DMS153 (cell line): ENCODE measurements at regions not wholly inside any gene's neighbourhood (a gene's known extent, or its start where the extent isn't known, plus 50 kb on each side); places are given as distances from the start of the nearest gene placed in this dataset.

ENCODE experiments used
- DNase-seq: peaks from one replicate; lab custom pipeline; 2025; lab: John Stamatoyannopoulos, UW

DNA sequence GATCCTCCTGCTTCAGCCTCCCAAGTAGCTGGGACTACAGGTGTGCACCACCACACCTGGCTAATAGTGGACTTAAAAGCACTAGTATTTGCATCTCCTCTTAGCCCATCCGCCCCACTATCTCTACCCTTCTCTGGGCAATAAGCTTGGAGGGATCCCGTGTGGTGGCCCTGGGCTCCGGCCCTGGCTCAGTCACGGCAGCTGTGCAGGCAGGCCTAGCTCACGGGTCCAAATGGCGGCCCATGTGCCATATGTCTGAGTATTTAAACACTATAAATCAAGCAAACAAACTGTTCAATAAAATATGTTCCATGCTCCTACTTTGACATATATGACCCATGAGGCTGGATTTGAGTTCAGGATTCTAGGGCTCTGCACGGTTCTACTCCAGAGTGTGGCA lies 118.4 kb downstream of the BANF2 start:
- DNase-seq: no peak

DNA sequence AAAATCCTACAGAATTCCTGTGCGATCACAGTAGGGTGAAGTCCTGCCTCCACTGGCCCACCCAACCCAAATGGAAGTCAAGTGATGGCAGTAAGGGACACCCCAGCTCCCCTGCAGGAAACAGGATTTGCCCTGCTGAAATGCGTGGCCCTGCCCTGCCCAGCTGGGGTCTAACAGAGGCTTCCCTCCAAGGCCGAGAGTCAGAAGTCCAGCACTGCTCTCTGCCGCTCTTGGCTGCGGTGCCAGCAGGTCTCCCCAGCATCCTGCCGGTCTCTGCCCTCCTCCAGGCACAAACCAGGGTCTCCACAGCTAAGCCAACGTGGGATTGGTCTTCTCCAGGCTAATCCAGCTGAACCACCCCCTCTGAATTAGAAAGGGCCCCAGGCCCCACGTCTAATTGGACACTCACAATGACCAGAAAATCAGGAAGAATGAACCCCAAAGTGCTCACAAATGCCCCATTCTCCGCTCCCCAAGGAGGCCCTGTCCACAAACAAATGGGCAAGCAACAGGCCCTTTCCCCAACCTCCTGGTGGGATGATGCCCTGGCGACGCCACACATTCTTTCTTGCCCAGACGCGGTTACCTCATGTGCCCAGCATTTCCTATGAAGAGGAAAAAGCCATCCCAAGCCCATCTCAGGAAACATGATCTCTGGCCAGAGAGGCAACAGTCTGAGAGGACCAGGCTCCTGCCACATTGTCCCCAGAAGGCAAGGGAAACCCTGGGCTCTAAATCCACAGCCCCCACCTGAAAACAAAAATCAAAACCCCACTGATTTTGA lies 117.2 kb downstream of the BANF2 start:
- DNase-seq: no peak

DNA sequence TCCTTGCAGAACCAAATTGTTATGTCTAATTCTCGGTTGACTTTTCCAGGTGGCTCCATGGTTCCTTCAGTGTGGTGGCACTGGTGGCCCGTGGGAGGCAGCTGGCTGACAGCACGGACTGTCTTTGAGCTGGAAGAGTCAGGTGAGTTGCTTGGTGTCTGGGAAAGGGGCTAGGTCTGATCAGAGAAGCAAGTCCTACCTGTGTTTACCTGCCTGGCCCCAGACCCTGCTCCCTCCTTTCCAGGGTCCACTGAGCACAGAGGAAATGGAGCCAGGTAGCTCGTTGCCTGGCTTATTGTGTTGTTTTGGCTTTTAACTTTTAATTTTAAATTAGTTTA lies 111.8 kb downstream of the BANF2 start:
- no peak for DNase-seq

DNA sequence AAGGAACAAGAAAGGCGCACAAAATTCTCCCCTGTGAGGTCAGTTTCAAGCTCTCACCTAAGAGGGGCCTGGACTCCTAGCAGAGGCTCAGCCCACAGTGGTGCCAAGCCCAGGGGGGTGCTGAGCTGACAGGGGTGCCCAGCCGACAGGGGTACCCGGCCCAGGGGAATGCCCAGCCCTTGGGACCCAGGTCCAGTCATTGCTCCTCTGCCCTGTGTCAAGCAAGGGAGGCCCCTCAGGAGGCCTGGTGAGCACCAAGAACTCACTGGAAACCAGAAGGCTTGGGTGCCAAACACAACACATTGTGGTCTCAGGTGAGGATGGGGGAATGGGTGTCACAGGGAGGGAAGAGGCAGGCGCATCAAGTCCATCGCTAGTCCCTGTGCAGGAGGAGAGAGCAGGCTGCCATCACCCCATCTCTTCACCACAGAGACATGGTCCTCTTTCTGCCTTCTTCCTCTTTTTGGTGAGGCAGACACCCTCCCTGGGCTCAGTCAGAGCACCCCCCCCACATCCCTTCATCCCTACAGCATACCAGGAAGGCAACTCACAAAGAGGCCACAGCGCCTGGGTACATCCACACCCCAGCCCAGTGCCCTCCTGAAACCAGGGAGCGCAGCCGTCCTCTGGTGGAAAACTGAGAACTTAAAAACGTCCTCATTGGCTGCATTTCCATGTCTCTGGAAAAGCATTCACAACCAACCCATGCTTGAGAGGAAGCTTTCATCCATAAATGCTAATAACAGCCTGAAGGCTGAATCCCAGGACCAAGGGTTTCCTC lies 111.3 kb downstream of the BANF2 start:
- DNase-seq: no peak

DNA sequence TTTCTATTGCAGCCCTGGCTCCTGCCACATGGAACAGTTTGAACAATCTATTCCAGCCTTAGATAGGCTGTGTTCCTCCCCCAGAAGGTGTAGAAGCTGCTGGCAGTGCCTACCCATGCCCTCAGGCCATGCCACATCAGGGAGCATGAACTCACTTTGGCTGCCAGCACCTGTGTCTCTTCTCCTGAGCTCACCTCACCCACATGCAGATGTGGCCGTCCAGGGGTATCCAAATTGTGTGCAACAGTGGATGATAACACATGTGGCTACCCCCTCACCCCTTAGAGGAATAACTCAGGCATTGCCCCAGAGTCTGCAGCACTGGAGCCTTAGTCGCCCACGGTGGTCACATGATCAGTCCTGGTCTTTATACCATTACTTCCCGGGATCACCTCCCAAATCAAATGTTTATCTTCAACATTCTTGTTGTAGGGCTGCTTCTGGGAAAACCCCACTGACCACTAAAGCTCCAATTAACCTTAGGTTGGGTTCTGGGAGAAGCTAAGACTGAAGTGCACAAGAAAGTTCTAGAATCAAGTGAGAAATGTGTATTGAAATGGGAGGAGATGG lies 110.4 kb downstream of the BANF2 start:
- DNase-seq: no peak

DNA sequence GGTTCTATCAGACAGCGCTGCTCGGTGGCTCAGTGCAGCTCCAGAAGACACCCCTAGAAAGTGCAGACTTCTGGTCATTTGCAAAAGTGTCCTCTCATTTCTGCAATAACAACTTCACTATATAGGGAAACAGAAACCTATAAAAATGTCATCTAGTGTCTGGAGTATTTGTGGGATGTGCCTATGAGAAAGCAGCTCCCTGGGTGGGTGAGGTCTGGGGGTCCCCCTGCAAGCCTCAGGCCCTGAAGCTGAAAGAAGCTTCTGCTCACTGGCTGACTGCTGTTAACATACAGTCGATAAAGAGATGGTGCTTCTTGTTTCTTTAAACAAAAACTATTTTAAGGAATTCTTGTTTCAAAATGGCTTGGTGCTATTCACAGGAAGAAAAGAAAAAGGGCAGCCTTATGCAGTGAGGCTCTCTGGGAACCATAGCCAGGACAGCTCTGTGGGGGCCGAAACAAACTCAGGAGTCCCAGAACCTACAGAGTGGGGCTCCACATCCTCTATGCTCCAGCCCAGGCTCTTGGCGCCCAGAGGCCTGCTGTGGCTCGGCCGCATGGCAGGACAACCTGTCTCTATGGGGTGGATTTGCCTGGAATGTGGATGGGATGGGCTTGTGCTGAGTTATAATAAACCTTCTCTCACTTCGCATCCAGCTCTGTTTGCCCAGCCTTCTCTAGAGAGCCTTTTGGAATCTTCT lies 109.7 kb downstream of the BANF2 start:
- DNase-seq: no peak

DNA sequence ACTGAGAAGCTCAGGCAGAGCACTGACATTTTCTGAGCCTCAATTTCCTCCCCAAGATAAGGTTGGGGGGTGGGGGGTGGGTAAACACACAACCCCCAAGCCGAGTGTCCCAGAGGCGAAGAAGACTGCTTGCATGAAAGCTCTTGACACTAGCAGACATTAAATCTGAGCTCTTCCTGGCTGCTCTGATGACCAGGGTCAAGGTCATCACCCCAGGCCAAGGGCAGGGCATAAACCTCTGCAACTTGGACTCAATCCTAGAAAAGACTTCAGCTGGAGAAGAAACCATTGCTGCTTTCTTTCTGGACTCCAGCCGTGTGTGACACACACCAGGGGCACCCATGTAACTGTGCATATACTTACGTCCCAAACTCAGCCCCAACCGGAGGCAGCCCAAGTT lies 109.0 kb downstream of the BANF2 start:
- no peak for DNase-seq

DNA sequence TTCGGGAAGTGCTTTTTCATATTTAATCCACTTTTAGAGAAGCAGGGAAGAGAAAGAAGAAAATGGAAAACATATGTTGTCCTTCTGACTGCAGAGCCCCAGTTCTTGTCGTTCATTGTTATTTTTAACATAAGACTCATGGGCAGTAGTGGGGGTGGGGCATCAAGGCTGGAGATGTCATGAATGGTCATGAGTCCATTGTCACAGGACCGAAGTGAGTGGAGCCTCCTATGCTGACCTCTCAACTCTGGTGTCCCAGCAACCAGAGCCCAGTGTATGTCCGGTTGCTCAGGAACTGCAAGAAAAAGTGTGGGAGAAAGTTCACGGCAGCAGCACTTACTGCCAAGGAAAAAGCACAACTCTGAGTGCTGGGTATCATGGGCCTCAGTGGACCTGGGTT lies 108.6 kb downstream of the BANF2 start:
- DNase-seq: no peak

DNA sequence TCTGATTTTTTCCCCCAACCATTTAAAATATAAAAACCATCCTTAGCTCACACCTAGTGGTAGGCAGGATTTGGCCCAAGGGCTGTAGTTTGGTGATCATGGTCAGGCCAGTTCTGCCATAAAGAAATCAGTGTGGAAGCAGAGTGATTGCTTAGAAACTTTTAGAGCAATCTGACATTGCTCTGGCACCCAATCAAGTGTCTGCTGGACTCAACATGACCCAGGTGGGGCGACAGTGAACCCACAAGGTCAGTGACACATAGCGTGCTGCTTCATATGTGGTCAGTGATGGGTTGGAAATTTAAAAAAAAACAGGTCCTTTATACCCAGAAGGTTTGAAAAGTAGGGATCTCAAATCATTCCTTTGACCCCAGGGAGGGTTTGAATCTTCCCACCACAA lies 107.9 kb downstream of the BANF2 start:
- no peak for DNase-seq

DNA sequence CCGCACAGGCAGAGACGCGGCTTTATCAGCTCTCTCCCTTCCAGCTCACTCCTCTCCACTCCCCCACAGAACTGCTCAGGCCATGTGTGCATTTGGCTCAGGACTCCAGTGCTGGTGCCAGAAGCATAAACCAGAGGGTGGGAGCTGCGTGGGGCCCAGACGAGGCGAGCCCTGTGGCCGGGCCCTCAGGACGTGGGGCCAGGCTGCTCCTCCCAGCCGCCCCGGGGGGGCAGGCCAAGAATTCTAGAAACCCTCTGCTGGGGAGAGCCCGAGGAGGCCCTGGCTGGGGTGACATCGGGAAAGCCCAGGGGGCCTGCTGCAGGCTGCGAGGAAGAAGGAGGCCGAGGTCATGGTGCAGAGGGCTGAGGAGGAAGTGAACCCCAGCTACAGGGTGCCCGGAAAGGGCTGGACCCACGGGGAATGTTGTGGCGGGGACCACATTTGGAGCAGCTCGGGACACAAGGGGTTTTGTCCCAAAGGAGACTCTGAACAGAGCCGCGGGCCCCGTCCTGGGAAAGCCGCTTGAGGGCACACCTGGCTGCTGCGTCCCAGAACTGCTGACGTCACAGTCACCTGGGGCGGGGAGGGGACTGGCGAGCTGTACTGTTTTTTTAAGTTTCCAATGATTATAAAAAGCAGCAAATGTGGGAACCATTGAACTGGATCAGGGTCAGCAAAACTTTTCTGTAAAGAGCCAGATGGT lies 107.1 kb downstream of the BANF2 start:
- DNase-seq: no peak

DNA sequence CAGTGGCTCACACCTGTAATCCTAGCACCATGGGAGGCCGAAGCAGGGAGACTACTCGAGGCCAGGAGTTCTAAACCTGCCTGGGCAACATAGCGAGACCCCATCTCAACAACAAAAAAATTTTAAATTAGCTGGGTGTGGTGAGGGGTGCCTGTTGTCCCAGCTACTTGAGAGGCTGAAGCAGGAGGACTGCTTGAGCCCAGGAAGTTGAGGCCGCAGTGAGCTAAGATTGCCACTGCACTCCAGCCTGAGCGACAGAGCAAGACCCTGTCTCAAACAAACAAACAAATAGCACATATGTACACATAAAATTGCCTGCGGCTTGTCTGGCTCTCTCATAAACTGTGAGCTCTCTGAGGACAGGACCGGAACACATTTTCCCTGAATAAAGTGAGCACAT lies 106.3 kb downstream of the BANF2 start:
- DNase-seq: no peak

DNA sequence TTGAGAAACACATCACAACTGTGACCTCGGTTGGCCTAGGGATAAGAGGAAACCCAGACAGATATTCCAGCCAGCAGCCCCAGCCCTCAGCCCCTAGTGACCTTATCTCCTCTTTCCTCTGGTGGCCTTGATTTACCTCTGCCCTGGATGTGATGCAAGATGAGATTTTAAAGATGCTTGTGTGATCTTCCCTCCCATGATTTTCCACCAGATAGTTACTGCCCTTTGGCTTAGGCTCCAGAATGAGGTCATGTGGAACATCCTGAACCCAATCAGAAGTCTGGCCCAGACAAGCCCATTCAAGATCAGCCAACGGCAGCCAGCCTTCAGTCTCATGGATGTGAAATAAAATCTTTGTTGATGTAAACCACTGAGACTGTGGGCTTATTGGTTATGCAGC lies 104.0 kb downstream of the BANF2 start:
- DNase-seq: no peak

DNA sequence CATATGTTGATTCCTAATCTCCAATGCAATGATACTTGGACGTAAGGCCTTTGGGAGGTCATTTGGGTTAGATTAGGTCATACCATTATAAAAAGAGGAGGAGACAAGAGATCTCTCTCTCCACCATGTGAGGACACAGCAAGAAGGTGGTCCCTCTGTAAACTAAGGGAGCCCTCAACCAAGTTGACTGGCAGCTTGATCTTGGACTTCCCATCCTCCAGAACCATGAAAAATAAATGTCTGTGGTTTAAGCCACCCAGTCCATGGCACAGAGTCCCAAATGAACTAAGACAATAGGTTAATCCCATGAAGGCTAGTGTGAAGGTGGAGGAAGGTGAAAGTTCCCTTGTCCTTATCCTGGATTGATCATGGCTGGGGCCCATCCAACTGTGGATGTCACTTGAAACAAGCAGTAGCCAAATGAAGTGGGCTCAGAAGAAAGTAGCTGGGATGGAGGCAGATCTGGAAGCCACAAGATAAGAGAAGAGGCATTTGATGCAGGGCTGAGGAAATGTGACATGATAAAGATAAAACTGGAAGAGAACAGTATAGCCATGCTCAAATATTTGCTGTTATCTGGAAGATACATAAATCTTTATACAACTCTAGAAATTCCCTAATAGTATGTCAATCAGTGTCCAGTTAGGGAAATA lies 99.9 kb downstream of the BANF2 start:
- no peak for DNase-seq

DNA sequence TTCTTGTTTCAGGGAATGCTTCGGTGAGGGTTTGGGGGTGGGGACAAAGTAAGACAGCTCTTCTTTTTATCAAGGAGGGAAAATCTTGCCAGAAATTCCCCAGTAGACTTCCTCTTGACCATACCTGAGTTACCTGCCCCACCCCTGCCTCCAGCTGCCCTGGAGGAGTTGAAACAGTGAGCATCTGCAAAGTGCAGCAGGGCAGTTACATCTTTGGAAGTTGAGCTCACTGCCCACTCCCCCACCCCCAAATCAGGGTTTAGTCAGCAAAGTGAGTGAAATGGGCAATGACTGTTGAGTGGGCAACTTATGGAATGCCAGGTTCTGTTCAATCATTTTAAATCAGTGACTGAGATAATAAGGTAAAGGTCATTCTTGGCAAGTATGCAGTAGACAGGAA lies 98.8 kb downstream of the BANF2 start:
- DNase-seq: no peak

DNA sequence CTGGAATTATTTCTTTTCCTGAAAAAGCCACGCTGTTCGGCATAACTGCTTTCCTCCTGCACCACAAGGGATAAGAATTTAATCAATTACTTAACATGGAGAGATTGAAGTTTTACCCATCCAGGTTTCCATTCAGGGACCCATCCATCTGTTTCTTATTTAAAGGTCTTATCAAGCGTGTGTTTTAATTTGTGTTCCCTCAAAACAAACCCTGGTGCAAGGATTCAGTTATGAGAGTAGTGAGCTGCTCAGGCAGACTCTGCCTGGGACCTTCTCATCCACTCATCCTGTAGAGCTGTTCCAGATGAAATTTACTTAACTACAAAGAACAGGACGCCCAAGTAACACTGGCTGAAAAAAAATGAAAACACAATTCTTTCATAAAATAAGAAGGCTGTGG lies 97.8 kb downstream of the BANF2 start:
- DNase-seq: no peak

DNA sequence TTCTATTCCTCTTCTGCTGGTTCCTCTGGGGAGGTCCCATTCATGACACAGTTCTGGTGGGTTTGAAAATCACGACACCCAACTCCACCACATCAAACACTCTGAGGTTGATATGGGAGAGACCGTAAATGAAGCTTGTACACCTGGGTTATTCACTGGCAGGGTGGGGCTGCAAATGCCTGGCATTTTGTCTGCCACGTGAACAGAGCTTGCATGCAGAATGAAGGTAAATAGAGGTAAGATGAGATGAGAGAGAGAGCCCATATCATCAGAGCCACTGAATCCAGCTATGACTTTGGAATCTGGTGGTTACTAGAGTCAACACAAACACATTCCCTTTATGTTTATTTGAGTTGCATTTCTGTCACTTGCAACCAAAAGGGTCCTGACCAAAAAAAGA lies 97.4 kb downstream of the BANF2 start:
- no peak for DNase-seq

DNA sequence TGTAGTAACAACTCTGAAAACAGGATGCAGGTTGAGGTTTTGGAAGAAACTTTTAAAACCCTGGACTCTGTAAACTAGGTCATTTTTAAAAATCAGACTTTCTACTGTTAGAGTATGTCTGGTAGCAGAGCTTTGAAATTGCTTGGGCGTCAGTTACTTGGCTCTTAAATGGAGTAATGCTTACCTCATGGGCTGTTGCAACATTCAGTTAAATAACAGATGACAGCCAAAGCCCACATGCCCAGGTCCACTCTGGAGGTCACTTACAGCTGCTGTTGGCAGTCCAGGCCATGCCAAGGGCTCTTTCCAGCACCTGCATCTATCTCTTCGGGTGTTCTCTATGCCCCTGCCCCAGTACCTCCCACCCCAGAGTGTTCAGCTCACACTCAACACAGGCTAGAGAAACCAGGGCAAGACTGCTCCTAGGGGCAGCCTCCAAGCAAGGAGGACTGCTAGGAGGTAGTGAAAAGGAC lies 96.4 kb downstream of the BANF2 start:
- no peak for DNase-seq

DNA sequence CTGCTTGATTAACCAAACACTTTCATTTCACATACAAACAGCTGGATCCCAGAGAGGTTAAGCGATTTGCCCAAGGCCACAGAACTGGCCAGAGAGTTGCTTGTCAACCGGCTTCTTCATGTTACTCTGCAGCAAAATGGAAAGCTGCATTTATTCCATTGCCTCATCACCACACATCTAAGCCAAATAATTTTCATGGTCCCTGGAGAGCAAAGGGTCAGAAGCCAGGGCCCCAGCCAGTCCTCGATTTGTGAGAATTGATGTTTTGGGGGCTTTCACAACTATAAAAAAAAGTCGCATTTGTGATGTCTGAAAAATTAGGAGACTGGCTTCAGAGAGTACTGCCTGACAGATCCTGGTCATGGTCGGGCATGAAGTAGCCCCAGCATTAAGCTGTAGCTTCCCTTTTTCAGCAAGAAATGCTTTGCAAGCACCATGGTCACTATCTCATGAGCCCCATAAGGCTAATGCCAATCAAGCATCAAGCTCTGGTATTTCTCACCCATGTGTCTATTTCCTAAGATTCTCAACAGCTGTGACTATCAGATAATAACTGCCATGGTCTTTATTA lies 95.8 kb downstream of the BANF2 start:
- no peak for DNase-seq

DNA sequence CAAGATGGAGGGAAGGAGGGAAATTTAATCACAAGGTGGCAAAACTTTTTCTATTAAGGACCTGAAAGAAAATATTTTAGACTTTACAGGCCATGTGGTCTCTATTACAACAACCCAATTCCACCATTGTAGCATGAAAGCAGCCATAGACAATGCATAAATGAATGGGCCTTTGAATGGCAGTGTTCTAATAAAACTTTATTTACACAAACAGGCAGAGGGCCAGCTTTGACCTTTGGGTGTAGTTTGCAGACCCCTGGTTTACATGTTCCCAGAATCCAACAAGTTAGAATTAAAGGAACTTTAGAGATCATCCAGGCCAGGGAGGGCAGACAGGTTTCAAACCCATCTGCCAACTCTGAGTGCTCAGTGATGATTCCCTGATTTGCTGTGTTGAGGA lies 95.2 kb downstream of the BANF2 start:
- no peak for DNase-seq

DNA sequence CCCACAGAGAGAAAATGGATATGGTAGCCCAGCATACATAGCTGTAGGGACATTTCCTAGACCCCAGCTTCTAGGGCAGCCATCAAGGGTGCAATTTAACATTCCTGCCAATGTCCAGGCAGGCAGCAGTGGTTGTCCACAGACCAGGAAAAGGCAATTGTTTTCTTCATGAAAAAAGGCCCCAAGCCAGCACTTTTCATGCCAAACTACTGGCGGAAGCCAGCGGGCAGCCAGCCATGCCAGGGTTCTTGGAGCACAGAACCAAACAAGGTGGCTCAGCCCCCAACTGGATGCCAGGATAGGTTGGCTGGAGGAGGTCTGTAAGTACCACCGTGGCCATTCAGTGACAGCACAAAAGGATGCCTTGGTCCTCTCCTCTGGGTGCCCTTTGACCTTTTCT lies 94.6 kb downstream of the BANF2 start:
- DNase-seq: no peak

DNA sequence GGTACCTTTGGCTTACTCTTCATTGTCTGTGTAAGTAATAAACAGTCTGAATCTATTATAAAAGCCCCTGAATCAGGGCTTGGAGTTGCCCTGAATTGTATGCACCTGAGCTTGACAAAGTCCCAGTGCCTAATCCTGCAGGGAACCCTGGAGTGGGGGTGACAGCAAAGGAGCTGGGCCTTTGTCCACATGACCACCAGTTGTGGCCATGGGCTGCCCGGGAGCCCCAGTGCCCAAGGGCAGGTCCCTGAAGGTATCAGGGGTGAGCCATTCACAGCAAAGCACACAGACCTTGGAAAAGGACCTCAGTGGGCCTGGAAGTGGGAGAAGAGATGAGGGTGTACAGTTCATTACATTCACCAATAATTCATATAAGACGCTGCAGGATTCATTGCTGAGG lies 94.2 kb downstream of the BANF2 start:
- DNase-seq: no peak
